ENCODE measurements at regions not wholly inside any gene's neighbourhood (a gene's known extent, or its start where the extent isn't known, plus 50 kb on each side); places are given as distances from the start of the nearest gene placed in this dataset.

GRCh38 chr4:136962868-136963267, 569.4 kb downstream of the PCDH18 start:
- no peak for DNase-seq (ENCODE audit: low read depth)
- H3K4me3 ChIP-seq (ENCODE audit: low read depth, low read length) = no peak overlapping the region
- TF ChIP-seq CTCF (IDR thresholded peaks at IDR 0.05; ENCODE audit: insufficient read depth, low read depth, low read length, missing control alignments) = no peak

GRCh38 chr4:136946307-136946907, 585.9 kb downstream of the PCDH18 start:
- no peak for DNase-seq (ENCODE audit: low read depth)
- H3K4me3 ChIP-seq (ENCODE audit: low read depth, low read length) = no peak overlapping the region
- no peak for TF ChIP-seq CTCF (IDR thresholded peaks at IDR 0.05; ENCODE audit: insufficient read depth, low read depth, low read length, missing control alignments)

GRCh38 chr4:136939781-136940180, 592.5 kb downstream of the PCDH18 start:
- DNase-seq (ENCODE audit: low read depth) = no peak
- no peak overlapping the region for H3K4me3 ChIP-seq (ENCODE audit: low read depth, low read length)
- TF ChIP-seq CTCF (IDR thresholded peaks at IDR 0.05; ENCODE audit: insufficient read depth, low read depth, low read length, missing control alignments) = no peak

GRCh38 chr4:136935871-136936270, 596.4 kb downstream of the PCDH18 start:
- DNase-seq (ENCODE audit: low read depth) = no peak
- no peak for TF ChIP-seq CTCF (IDR thresholded peaks at IDR 0.05; ENCODE audit: insufficient read depth, low read depth, low read length, missing control alignments)
- no peak overlapping the region for H3K4me3 ChIP-seq (ENCODE audit: low read depth, low read length)

- TF ChIP-seq CTCF (IDR thresholded peaks at IDR 0.05; ENCODE audit: insufficient read depth, low read depth, low read length, missing control alignments) = no peak
- no peak overlapping the region for H3K4me3 ChIP-seq (ENCODE audit: low read depth, low read length)
- DNase-seq (ENCODE audit: low read depth) = no peak
These were observed 597.0 kb downstream of the PCDH18 start for GRCh38 chr4:136935305-136935704.

GRCh38 chr4:136934601-136935000, 597.7 kb downstream of the PCDH18 start:
- DNase-seq (ENCODE audit: low read depth) = no peak

More at GRCh38 chr4:136934601-136935000, 597.7 kb downstream of the PCDH18 start:
- TF ChIP-seq CTCF (IDR thresholded peaks at IDR 0.05; ENCODE audit: insufficient read depth, low read depth, low read length, missing control alignments) = no peak
- H3K4me3 ChIP-seq (ENCODE audit: low read depth, low read length) = no peak overlapping the region
